H1 (cell line): ENCODE measurements at regions not wholly inside any gene's neighbourhood (a gene's known extent, or its start where the extent isn't known, plus 50 kb on each side); places are given as distances from the start of the nearest gene placed in this dataset.

ENCODE experiments used
- BCL11A ChIP-seq, 2 experiments: IDR thresholded peaks; one replicate each; pipeline ENCODE4 v1.6.1; 2011; ENCODE audit warnings: low read depth in 2 of 2, low read length in 2 of 2, mild to moderate bottlenecking in 2 of 2
- CTCF ChIP-seq, 3 experiments: IDR thresholded peaks; 1 replicate in 2 of 3; 2 replicates in 1 of 3; pipeline versions ENCODE4 v1.5.1 to v1.6.1; 2011; ENCODE audit warnings: low read length in 3 of 3, mild to moderate bottlenecking in 3 of 3, inconsistent platforms in 2 of 3, low read depth in 1 of 3, moderate library complexity in 1 of 3; ENCODE audit not compliant: insufficient read depth in 1 of 3; ENCODE audit errors: control extremely low read depth in 1 of 3
- EP300 ChIP-seq, 2 experiments: IDR thresholded peaks; 1 replicate in 1 of 2; 2 replicates in 1 of 2; pipeline ENCODE4 v1.6.1; 2011 to 2012; ENCODE audit warnings: low read depth in 2 of 2, low read length in 2 of 2, mild to moderate bottlenecking in 2 of 2, borderline replicate concordance in 1 of 2, inconsistent platforms in 1 of 2, moderate library complexity in 1 of 2
- POLR2A ChIP-seq, 2 experiments: IDR thresholded peaks; 1 replicate in 1 of 2; 2 replicates in 1 of 2; pipeline ENCODE4 v1.6.1; 2011; ENCODE audit warnings: low read depth in 2 of 2, low read length in 2 of 2, mild to moderate bottlenecking in 2 of 2; ENCODE audit errors: control extremely low read depth in 1 of 2
- ZNF274 ChIP-seq: IDR thresholded peaks from 2 replicates; pipeline ENCODE4 v1.7.0; 2012; ENCODE audit warnings: low read length, borderline replicate concordance; ENCODE audit errors: extremely low read depth

- TF ChIP-seq CTCF (IDR thresholded peaks at IDR 0.05; ENCODE audit: control extremely low read depth in 1 of 3, insufficient read depth in 1 of 3, low read depth in 1 of 3, low read length in 3 of 3) (no peak), ZNF274 (no peak), BCL11A (IDR thresholded peaks at IDR 0.05; ENCODE audit: low read depth in 2 of 2, low read length in 2 of 2) (no peak), POLR2A (IDR thresholded peaks at IDR 0.05; ENCODE audit: control extremely low read depth in 1 of 2, low read depth in 2 of 2, low read length in 2 of 2) (no peak), EP300 (IDR thresholded peaks at IDR 0.05; ENCODE audit: borderline replicate concordance in 1 of 2, low read depth in 2 of 2, low read length in 2 of 2) (no peak)
- TF ChIP-seq, all 59 proteins: peak for 0
Measured at GRCh38 chr16:6672507-6672906, 660.1 kb upstream of the RBFOX1 start (continued).
